ENCODE measurements at regions not wholly inside any gene's neighbourhood (a gene's known extent, or its start where the extent isn't known, plus 50 kb on each side); places are given as distances from the start of the nearest gene placed in this dataset.
"Not testable (repeated sequence)": the region's sequence is repeated elsewhere in the genome, so short reads cannot be mapped to it uniquely, and the experiment has no call there.

- peak; percentile 80 for DNase-seq
These were observed 57.3 kb upstream of the ADGRA3 start for GRCh38 chr4:22573198-22573597.

- no peak for DNase-seq
These were observed 57.8 kb upstream of the ADGRA3 start for GRCh38 chr4:22573641-22574040.

- DNase-seq, result no peak
These were observed 58.6 kb upstream of the ADGRA3 start for GRCh38 chr4:22574424-22574823.

GRCh38 chr4:22574880-22575279 is 59.0 kb upstream of the ADGRA3 start:
- DNase-seq, result no peak

GRCh38 chr4:22587253-22587652 is 71.4 kb upstream of the ADGRA3 start:
- DNase-seq, result no peak

GRCh38 chr4:22593933-22594332 is 78.1 kb upstream of the ADGRA3 start:
- peak; percentile 65 for DNase-seq

- no peak for DNase-seq
These were observed 79.8 kb upstream of the ADGRA3 start for GRCh38 chr4:22595684-22596083.

GRCh38 chr4:22596409-22596808 is 80.5 kb upstream of the ADGRA3 start:
- no peak for DNase-seq

- no peak for DNase-seq
These were observed 81.6 kb upstream of the ADGRA3 start for GRCh38 chr4:22597471-22597870.

GRCh38 chr4:22598113-22599047 is 82.5 kb upstream of the ADGRA3 start:
- DNase-seq, result not testable (repeated sequence)

GRCh38 chr4:22599228-22599928 is 83.5 kb upstream of the ADGRA3 start:
- DNase-seq, result not testable (repeated sequence)

- DNase-seq, result not testable (repeated sequence)
These were observed 84.1 kb upstream of the ADGRA3 start for GRCh38 chr4:22599929-22600432.

- DNase-seq, result not testable (repeated sequence)
These were observed 85.8 kb upstream of the ADGRA3 start for GRCh38 chr4:22601638-22602037.

- no peak for DNase-seq
These were observed 85.4 kb upstream of the GBA3 start for GRCh38 chr4:22607382-22607781.

- DNase-seq, result not testable (repeated sequence)
These were observed 82.7 kb upstream of the GBA3 start for GRCh38 chr4:22609951-22610525.

GRCh38 chr4:22614114-22614513 is 78.6 kb upstream of the GBA3 start:
- DNase-seq, result no peak

- DNase-seq, result no peak
These were observed 76.2 kb upstream of the GBA3 start for GRCh38 chr4:22616516-22616915.

- not testable (repeated sequence) for DNase-seq
These were observed 72.6 kb upstream of the GBA3 start for GRCh38 chr4:22620144-22620543.

GRCh38 chr4:22621970-22622369 is 70.8 kb upstream of the GBA3 start:
- DNase-seq, result not testable (repeated sequence)

- DNase-seq, result not testable (repeated sequence)
These were observed 68.7 kb upstream of the GBA3 start for GRCh38 chr4:22624002-22624401.

- no peak for DNase-seq
These were observed 67.4 kb upstream of the GBA3 start for GRCh38 chr4:22625311-22625710.

GRCh38 chr4:22627851-22628250 is 64.9 kb upstream of the GBA3 start:
- DNase-seq, result not testable (repeated sequence)
